GM21529 (cell line): ENCODE measurements at regions not wholly inside any gene's neighbourhood (a gene's known extent, or its start where the extent isn't known, plus 50 kb on each side); places are given as distances from the start of the nearest gene placed in this dataset.
"Not testable (repeated sequence)": the region's sequence is repeated elsewhere in the genome, so short reads cannot be mapped to it uniquely, and the experiment has no call there.

Experiments
- ATAC-seq: cut with Tn5 transposase; IDR thresholded peaks from one replicate; pipeline ENCODE4 v1.9.1; 2021; ENCODE audit not compliant: unreplicated experiment

DNA sequence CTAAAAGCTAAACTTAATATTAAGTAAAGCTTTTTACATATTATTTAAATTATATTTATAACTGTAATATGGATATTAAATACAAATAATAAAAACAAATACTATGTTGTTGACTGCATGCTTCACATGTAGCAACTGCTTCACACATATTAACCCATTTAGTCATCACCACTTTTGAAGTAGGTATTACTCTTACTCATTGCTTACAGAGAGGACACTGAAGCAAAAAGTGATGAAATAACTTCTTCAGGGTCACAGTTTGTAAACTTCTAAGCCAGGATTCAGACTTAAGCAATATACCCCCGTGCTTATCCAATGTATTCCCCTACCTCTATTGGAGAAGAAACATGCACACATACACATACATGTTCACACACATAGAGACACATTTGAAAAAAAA is 166.6 kb downstream of the DKK2 start:
- no peak for ATAC-seq

- no peak for ATAC-seq
These were observed 167.6 kb downstream of the DKK2 start for GRCh38 chr4:106868381-106869035.

DNA sequence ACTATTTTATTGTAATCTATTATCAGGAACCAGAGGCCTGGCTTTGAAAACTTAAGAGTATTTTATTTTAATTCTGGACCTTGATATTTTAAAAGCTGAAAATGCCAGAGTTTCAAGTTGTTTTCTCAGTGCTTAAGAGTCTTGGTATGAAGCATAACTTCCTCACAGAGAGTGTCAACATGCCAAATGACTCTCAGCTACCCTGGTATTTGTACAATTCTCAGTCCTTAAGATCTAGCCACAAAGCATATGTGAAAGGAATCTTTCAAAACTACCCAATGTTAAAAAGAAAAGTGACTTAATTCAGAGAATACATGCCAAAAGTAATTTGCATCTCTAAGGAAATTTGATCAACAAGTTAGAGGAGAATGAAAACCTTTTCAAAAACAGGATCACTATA is 171.9 kb downstream of the DKK2 start:
- ATAC-seq: no peak

- ATAC-seq: no peak
These were observed 181.4 kb downstream of the DKK2 start for GRCh38 chr4:106854569-106855351.

GRCh38 chr4:106852426-106852825 is 183.7 kb downstream of the DKK2 start:
- ATAC-seq: no peak

GRCh38 chr4:106851726-106852125 is 184.4 kb downstream of the DKK2 start:
- no peak for ATAC-seq

- no peak for ATAC-seq
These were observed 185.4 kb downstream of the DKK2 start for GRCh38 chr4:106850691-106851090.

DNA sequence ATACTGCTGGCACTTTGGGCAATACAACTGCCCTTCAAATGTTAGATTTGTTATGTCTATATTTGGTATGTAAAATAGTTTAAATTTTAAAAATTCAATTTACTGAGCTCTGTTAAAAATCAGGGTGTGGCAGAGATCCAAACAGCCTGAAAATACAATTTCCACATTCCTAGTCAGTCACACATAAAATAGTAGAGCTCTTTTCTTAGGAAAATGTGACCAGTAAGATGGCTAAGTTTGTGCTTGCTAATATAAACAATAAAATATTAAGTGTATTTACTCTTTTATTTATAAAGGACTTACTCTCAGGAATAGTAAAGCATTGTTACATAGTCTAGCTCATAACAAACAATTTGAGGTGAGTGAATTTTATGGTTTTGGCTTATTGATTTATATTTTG is 200.2 kb downstream of the DKK2 start:
- no peak for ATAC-seq

- ATAC-seq: no peak
These were observed 205.2 kb downstream of the DKK2 start for GRCh38 chr4:106830879-106831278.

DNA sequence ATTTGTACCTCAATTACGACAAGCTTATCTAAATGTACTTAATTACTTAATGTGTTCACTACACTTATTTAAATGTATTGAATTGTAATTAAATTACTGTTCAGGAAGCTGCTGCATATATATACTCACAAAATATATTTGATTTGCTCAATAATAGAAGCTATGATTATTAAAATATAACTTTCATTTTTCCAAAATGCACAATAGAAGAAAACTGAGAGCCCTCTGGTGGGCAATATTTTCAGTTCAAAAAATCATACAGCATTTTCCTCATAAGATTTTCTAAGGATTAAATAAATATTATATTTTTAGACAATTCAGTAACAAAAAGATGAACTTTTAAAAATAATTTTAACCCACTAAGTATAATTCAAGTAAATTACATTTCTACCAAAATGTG is 217.3 kb downstream of the DKK2 start:
- no peak for ATAC-seq

GRCh38 chr4:106816496-106816895 is 219.6 kb downstream of the DKK2 start:
- ATAC-seq: no peak

GRCh38 chr4:106810122-106810521 is 226.0 kb downstream of the DKK2 start:
- ATAC-seq: no peak

DNA sequence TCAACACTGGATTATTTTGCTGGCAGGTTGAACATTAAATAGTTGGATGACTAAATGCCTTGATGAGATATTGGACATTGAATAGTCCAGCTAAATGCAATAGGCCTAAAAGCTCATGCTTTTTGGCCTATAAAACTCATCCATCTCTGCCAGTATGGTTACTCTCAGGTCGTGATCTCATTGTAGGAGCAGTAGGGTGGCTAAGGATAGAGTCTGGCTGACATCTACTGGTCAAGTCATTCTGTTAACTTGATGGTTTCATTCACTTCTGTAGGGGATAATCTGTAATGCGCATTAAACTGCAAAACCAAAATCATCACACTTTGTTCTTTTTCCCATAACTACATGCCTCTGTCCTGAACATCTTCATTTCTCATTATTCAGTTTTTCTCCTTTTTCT is 227.0 kb downstream of the DKK2 start:
- ATAC-seq: no peak

DNA sequence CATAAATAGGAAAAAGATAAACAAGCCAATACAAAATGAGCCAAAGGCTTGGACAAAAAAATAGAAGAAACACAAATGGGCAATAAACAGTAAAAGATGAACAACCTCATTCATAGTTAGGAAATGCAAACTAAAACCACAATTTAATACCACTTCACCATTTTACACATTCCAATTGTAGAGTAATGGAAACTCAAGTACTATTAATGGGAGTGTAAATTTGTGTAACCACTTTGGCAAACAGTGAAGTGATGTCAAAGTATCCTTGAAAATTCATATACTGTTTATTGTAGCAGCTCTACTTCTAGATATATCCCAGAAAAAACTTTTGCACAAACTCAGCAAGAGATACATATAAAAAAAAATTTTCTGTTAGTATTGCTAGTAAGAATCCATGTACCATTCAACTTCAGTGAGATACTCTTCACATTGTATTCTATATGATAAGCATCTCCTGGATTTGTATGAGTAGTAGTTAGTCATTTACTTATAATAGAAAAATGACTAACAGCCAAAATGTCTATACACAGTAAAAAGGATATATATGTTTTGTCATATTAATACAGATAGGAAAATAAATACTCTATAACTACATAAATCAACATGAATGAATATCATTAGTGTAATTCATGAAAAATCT is 229.8 kb downstream of the DKK2 start:
- ATAC-seq: no peak

DNA sequence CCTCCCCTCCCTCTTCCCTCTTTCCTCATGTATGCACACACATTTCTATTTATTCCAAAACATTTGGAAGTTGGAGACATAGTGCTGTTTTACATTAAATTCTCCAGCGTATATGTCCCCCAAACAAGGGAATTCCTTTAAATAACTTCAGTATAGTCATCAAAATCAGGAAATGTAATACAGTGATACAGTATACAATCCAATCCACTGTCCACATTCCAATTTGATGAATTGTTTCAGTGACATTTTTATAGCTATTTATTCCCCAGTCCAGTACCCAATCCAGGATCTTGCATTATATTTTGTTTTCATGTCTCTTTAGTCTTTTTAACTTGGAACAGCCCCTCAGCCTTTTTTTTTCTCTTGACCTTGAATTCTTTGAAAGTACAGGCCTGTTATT is 233.0 kb downstream of the DKK2 start:
- ATAC-seq: no peak

DNA sequence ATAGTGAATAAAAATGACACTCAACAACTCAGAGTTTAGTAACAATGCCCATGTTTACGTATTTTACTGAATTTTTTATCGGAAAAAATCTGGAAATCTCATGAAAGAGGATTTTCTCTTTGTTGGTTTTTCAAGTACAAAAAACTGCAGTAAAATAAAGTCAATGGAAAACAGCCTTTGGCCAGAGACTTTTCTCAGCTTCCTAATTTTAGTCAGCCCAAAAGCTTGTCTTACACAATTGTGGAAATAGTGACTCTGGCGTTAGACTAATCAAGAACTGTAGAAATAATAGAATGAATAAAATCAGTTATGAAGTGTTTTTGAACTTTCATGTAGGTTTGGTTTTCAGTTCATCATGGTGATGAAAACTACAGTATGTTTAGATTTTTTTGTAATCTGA is 234.7 kb downstream of the DKK2 start:
- ATAC-seq: no peak

DNA sequence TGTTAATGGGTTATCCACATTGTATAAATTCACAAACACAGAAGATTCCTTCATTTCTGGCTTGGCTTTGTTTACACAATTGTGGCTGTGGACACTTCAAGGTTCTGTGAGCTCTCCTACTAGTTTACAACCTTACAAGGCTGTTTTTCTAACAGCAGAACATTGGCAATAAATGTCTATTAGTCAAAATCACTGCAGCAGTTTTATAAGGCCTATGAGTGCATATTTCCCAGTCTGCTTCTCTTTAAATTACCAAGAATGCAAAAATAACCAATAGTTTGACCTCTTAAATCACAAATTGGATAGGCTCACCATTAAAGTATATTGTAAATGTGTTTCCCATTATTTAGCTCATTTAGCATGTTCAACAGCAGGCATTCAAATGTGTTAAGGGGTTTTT is 239.2 kb downstream of the DKK2 start:
- no peak for ATAC-seq

DNA sequence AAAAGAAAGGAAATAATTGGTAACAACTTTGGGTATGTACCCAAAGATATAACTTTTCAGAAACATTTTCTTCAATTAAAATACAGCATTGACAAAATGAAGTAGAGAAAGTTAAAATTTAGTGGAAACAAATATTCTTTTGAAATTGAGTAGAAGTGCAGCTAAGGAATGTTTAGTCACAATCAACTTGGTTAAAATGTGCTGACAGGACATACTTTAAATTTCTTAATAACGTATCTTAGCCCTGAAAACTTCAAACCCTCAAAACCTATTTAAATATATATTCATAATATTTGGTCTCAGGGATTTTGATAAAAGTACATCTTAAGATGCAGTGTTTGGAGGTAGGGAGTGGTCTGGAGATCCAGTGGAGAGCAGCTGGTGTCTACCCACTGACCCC is 240.8 kb downstream of the DKK2 start:
- no peak for ATAC-seq

- ATAC-seq: no peak
These were observed 242.2 kb downstream of the DKK2 start for GRCh38 chr4:106793933-106794332.

DNA sequence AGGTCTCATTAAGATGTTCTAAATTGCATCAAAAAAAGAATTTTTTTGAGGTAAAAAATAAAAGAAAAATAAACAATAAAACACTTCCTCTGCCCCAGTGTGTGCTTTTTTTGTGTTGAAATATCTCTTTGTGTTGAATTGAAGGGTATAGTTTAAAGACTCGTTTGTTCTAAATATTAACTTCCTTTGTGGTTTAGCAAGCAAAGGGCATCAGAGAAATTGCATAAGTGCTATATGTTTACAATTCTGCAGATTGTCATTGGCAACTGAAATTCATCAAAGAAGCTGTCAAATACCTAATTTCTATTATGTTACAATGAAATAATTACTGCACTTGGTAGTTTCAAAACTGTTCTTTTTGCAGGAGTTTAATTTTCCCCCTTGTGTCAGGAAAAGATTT is 260.5 kb downstream of the DKK2 start:
- no peak for ATAC-seq

DNA sequence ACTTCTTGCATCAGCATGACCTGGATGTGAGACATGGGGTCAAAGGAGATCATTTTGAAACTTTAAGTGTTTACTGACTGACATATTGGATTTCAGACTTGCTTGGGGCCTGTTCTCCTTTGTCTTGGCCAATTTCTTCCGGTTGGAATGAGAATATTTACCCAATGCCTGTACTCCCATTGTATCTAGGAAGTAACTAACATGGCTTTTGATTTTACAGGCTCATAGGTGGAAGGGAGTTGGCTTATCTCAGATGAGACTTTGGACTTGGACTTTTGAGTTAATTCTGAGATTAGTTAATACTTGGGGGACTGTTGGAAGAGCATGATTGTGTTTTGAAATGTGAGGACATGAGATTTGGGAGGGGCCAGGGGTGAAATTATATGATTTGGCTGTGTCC is 262.1 kb downstream of the DKK2 start:
- ATAC-seq: not testable (repeated sequence)
